GM18909 (cell line): ENCODE measurements at regions not wholly inside any gene's neighbourhood (a gene's known extent, or its start where the extent isn't known, plus 50 kb on each side); places are given as distances from the start of the nearest gene placed in this dataset.
A peak's percentile ranks its signal among the peaks of the same experiment; 100 is the strongest.
"Not testable (repeated sequence)": the region's sequence is repeated elsewhere in the genome, so short reads cannot be mapped to it uniquely, and the experiment has no call there.

ENCODE experiments used
- ATAC-seq: cut with Tn5 transposase; IDR thresholded peaks from one replicate; pipeline ENCODE4 v1.9.1; 2021; ENCODE audit warnings: mild to moderate bottlenecking; ENCODE audit not compliant: unreplicated experiment, poor library complexity

GRCh38 chr9:38342532-38342931 lies 50.0 kb upstream of the ALDH1B1 start:
- ATAC-seq, result no peak

GRCh38 chr9:38342096-38342495 lies 50.4 kb upstream of the ALDH1B1 start:
- ATAC-seq, result no peak

GRCh38 chr9:38339496-38339895 lies 53.0 kb upstream of the ALDH1B1 start:
- no peak for ATAC-seq

- peak; percentile 80 for ATAC-seq
These were observed 53.4 kb upstream of the ALDH1B1 start for GRCh38 chr9:38339087-38339486.

DNA sequence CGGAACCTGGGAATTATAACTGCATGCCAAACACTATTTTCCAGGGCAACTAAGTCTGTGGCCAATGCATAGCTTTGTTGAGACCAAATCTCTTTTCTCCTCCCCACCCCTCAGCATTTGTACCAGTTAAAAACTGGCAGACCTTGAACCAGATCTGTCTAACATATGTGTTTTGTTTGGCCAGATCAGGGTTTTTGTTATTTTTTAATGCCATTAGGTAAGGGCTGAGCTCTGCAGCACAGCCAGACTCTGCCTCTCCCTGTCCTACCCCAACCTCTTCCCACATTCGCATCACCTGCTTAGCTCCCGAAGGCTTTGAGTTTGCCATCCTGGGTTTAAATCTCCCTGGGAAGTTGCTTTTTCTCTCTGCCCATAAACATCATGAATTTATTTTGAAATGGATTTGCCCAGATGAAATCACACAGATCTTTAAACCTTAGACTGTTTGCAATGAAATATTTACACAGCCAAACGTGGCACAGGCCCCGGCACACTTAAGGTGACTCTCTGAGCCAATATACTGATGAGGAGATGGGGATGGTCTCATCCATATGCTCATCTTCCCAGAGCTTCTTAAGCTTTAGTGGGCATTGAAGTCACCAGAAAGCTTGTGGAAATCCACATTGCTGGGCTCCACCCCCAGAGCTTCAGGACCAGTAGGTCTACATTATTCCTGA lies 54.0 kb upstream of the ALDH1B1 start:
- no peak for ATAC-seq

- no peak for ATAC-seq
These were observed 54.7 kb upstream of the ALDH1B1 start for GRCh38 chr9:38337706-38338264.

- no peak for ATAC-seq
These were observed 55.3 kb upstream of the ALDH1B1 start for GRCh38 chr9:38337181-38337580.

DNA sequence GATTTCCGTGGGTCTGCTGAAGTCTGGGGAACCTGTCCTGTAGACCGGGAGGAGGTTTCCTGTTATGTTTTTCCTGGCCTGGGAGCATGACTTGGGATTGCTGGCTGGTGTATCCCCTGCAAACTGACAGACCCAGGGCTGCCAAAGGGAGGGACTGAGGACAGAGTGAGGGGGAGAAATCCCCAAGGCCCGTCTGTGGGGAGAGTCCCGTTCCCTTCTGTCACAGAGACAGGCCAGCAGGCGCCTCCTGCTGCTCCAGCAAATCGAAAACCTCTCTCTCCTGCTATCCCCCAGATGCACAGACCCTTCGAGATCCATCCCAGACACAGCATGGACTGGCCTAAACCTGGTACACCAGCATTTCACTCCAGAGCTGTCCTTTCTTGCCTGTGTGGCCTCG lies 56.2 kb upstream of the ALDH1B1 start:
- no peak for ATAC-seq

GRCh38 chr9:38335686-38336085 lies 56.8 kb upstream of the ALDH1B1 start:
- ATAC-seq, result no peak

DNA sequence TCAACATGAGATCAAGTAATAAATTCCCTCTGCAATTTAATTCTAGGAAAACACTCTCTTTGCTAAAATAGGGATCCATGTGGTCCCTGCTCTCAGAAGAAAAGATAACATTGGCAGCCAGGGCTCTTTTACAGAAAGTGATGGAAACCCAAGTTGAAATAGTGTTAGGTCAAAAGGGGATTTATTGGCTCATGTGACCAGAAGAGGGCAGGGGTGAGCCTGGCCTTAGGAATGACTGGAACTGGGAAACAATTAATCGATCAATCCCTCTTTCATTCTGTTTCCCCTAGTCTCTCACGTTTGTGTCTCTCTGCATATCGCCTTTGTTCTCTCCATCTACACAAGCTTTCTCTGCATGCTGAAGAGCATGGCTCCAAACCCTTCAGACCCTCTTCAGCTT lies 58.3 kb upstream of the ALDH1B1 start:
- ATAC-seq, result no peak

GRCh38 chr9:38333047-38333446 lies 59.5 kb upstream of the ALDH1B1 start:
- no peak for ATAC-seq

DNA sequence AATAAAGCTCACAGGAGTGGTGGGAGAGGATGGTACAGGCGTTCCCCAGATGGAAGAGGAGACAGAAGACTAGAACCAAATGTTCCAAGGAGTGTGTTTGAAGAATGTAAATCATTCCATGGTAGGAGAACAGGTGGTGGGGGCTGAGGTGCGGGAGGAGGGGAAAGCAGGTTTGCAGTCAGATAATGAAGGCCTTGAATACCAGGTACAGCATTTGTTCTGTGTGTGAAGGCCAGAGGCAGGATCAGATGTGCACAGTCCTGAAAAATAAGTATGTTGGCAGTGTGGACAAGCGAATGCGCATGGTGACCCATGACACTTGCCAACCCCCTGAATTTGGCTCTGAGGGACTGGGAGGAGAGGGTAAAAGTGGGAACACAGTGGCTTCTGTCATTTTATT lies 59.9 kb upstream of the ALDH1B1 start:
- ATAC-seq, result no peak

- no peak for ATAC-seq
These were observed 61.4 kb upstream of the ALDH1B1 start for GRCh38 chr9:38331141-38331540.

DNA sequence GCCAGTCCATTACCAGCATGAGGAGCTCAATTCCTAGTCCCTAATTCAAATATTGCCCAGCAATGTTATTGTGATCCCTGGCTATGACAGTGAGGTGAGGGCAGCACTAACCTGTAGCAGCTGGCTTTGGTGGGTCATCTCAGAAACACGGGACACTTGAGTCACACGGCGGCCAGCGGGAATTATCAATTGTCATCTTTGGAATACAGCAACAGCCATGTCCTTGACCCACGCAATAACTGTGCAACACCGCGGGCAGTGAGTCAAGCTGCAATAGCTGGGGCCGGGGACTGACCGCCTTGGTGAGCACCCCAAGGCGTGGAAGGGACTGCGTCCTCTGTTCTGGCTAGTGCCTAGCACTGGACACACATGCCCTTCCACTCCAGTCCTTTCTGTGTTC lies 62.5 kb upstream of the ALDH1B1 start:
- ATAC-seq, result no peak

DNA sequence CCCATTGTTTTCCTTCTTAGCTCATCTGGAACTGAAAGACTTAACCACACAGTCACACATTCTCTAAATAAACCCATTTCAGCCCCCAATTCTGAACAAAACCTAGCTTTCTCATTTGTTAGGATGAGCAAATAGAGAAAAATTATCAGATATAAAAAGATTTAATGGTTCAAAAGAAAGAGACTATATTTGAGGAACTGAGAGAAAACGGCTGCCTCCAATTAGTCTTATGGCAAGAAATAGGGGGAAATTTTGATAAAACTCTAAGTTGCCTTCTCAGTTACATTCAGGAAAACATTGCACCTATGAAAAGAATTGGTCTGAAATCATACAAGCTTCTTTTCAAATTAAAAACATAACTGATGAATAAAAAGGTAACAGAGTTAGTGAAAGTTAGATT lies 63.7 kb upstream of the ALDH1B1 start:
- ATAC-seq, result no peak

- no peak for ATAC-seq
These were observed 66.4 kb upstream of the ALDH1B1 start for GRCh38 chr9:38326122-38326521.

GRCh38 chr9:38324213-38324612 lies 68.3 kb upstream of the ALDH1B1 start:
- not testable (repeated sequence) for ATAC-seq

- ATAC-seq, result no peak
These were observed 69.6 kb upstream of the ALDH1B1 start for GRCh38 chr9:38322937-38323336.

DNA sequence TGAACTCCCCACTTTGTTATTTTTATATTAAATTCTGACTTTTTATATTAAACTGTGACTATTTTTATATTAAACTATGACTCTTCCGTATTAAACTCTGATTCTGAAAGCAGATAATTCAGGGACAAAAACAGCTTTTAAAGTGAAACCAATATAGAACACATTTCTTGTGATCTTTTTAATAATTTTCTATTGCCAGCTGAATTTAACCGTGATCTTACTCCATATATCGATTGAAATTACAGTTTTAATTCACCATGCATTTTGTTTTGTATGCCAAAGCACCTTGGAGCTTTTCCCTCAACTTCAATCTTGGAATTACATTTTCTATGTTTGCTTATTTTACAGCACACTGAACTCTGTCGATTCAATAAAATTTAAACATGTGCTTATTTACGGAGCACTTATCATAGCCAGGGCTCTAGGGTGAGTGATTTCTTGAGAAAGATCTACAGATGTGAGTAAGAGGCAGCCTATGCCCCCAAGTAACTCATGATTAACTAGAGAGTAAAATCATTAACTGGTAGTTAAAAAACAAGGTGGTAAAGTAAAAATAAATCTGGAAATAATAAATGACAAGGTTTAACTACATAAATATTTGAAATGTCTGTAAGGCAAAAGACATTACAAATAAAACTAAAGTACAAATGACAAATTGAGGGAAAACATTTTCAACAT lies 72.9 kb upstream of the ALDH1B1 start:
- ATAC-seq, result no peak

DNA sequence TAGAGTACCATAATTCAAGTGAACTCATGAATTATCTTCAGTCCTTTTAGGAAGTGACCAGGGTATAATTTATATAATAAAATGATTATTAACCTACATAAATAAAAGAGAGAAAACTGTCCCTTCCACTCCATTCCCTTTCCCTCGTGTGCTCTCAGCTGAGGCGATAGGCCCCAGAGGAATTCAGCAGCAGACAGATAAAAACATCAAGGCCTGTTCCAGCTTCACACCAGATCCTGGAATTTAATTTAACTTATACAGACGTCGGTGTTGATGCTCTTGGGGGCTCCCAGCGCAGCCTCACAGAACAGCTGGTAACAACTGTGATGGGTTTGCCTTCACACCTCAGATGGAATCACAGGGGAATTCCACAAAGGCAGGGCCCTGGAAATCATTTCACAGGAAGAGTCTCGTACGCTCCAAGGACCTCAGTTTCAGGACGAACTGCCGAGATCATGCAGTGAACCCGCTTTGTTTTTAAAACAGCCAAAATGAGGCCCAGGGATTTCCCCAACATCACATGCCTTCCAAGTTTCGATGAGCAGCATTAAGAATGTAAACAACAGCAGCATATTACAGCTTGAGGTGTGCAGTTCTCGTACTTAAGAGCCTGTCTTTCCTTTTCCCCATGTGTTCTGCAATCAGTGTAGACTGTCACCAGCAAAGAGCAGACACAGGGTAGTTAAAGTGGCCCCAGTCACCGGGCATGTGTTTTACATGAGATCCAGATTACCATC lies 73.6 kb upstream of the ALDH1B1 start:
- ATAC-seq, result peak; percentile 88

GRCh38 chr9:38316166-38316780 lies 76.2 kb upstream of the ALDH1B1 start:
- ATAC-seq, result no peak
